IMR-90 (cell line): ENCODE measurements at regions not wholly inside any gene's neighbourhood (a gene's known extent, or its start where the extent isn't known, plus 50 kb on each side); places are given as distances from the start of the nearest gene placed in this dataset.
A peak's percentile ranks its signal among the peaks of the same experiment; 100 is the strongest.

Experiments used
- ATAC-seq: fragments of 200-7000 bp; cut with Tn5 transposase; 2 replicates; pipeline ENCODE4 v1.9.1; 2020; ENCODE audit warnings: low read depth, mild to moderate bottlenecking, moderate library complexity
- BruUV-seq: library from RNA; stranded (reverse); fragments of 400-500 nt; replicated peaks from 2 replicates; lab custom pipeline; 2021; lab: Mats Ljungman, UMichigan
- CTCF ChIA-PET: fragments of 300-600 bp; formaldehyde crosslinking; extraction: SDS; loops from one replicate; lab custom pipeline; 2021; ENCODE audit warnings: antibody characterized with exemption; lab: Yijun Ruan, JAX
- POLR2A ChIA-PET: fragments of 300-600 bp; sonication (Branson Sonifier 250); formaldehyde crosslinking; loops from one replicate; lab custom pipeline; 2022; ENCODE audit warnings: antibody characterized with exemption; ENCODE audit not compliant: unreplicated experiment; lab: Charles Lee
- DNase-seq: peaks from one replicate; pipeline ENCODE4 v3.0.0; 2013
- H2AFZ ChIP-seq: replicated peaks from 2 replicates; pipeline ENCODE3; 2013; ENCODE audit warnings: low read length, mild to moderate bottlenecking; ENCODE audit not compliant: poor library complexity
- H2AK5ac ChIP-seq: 2 replicates; pipeline ENCODE4 v1.6.1; 2013; ENCODE audit warnings: low read depth, low read length, inconsistent platforms
- H2AK9ac ChIP-seq: replicated peaks from 2 replicates; pipeline ENCODE3; 2013; ENCODE audit warnings: mild to moderate bottlenecking, low read depth, low read length, moderate library complexity; ENCODE audit not compliant: poor library complexity
- H2BK120ac ChIP-seq: 2 replicates; pipeline ENCODE4 v1.6.1; 2013; ENCODE audit warnings: low read depth, low read length, inconsistent platforms
- H2BK15ac ChIP-seq: 3 replicates; pipeline ENCODE4 v1.6.1; 2013; ENCODE audit warnings: low read depth, low read length, inconsistent platforms
- H2BK20ac ChIP-seq: 2 replicates; pipeline ENCODE4 v1.6.1; 2013; ENCODE audit warnings: low read depth, mild to moderate bottlenecking, inconsistent platforms, low read length, moderate library complexity
- H2BK5ac ChIP-seq: 2 replicates; pipeline ENCODE4 v1.6.1; 2013; ENCODE audit warnings: mild to moderate bottlenecking, low read depth, low read length, inconsistent platforms; ENCODE audit not compliant: poor library complexity, severe bottlenecking
- H3K14ac ChIP-seq: replicated peaks from 2 replicates; pipeline ENCODE4 v1.6.1; 2013; ENCODE audit warnings: low read depth, low read length, inconsistent platforms
- H3K18ac ChIP-seq: 2 replicates; pipeline ENCODE4 v1.6.1; 2013; ENCODE audit warnings: low read depth, low read length, control low read depth
- H3K23ac ChIP-seq: 2 replicates; pipeline ENCODE4 v1.6.1; 2013; ENCODE audit warnings: low read depth, low read length, inconsistent platforms
- H3K27ac ChIP-seq: 2 replicates; pipeline ENCODE4 v1.5.1; 2013; ENCODE audit warnings: mild to moderate bottlenecking, control low read depth, low read length; ENCODE audit not compliant: insufficient read depth
- H3K27me3 ChIP-seq: 2 replicates; pipeline ENCODE4 v1.6.1; 2013; ENCODE audit warnings: low read length; ENCODE audit not compliant: control insufficient read depth, insufficient read depth
- H3K36me3 ChIP-seq: 2 replicates; pipeline ENCODE4 v1.6.1; 2013; ENCODE audit warnings: low read length, mixed read lengths; ENCODE audit not compliant: control insufficient read depth, insufficient read depth
- H3K4ac ChIP-seq: 2 replicates; pipeline ENCODE4 v1.6.1; 2013; ENCODE audit warnings: low read depth, low read length, inconsistent platforms
- H3K4me1 ChIP-seq: 2 replicates; pipeline ENCODE4 v1.6.1; 2013; ENCODE audit warnings: low read length, mixed read lengths; ENCODE audit not compliant: control insufficient read depth, insufficient read depth
- H3K4me2 ChIP-seq: 2 replicates; pipeline ENCODE4 v1.6.1; 2013; ENCODE audit warnings: low read depth, mild to moderate bottlenecking, control low read depth, low read length, moderate library complexity
- H3K4me3 ChIP-seq: 2 replicates; pipeline ENCODE4 v1.5.1; 2013; ENCODE audit warnings: low read depth, mild to moderate bottlenecking, control low read depth, low read length, moderate library complexity; ENCODE audit not compliant: insufficient read depth
- H3K56ac ChIP-seq: 2 replicates; pipeline ENCODE4 v1.6.1; 2013; ENCODE audit warnings: low read length, inconsistent platforms; ENCODE audit not compliant: insufficient read depth; ENCODE audit errors: extremely low read depth
- H3K79me1 ChIP-seq, 2 experiments: 2 replicates each; pipeline ENCODE4 v1.6.1; 2013; ENCODE audit warnings: low read length in 2 of 2, inconsistent platforms in 1 of 2, low read depth in 1 of 2
- H3K9ac ChIP-seq: 2 replicates; pipeline ENCODE4 v1.6.1; 2013; ENCODE audit warnings: low read depth, low read length, control low read depth
- H3K9me1 ChIP-seq: 2 replicates; pipeline ENCODE4 v1.6.1; 2013; ENCODE audit warnings: low read length, inconsistent platforms; ENCODE audit not compliant: insufficient read depth
- H3K9me3 ChIP-seq: 2 replicates; pipeline ENCODE4 v1.6.1; 2013; ENCODE audit warnings: low read length; ENCODE audit not compliant: control insufficient read depth, insufficient read depth
- H4K20me1 ChIP-seq: 2 replicates; pipeline ENCODE4 v1.6.1; 2013; ENCODE audit warnings: low read length, inconsistent platforms; ENCODE audit not compliant: insufficient read depth
- H4K5ac ChIP-seq: 2 replicates; pipeline ENCODE4 v1.6.1; 2013; ENCODE audit warnings: mild to moderate bottlenecking, low read depth, low read length, control low read depth
- H4K8ac ChIP-seq, 2 experiments: 2 replicates each; pipeline ENCODE4 v1.6.1; 2013; ENCODE audit warnings: low read depth in 2 of 2, low read length in 2 of 2, control low read depth in 1 of 2, inconsistent platforms in 1 of 2
- H4K91ac ChIP-seq: 2 replicates; pipeline ENCODE4 v1.6.1; 2013; ENCODE audit warnings: low read depth, low read length, inconsistent platforms; ENCODE audit not compliant: insufficient read depth
- CEBPB ChIP-seq: IDR thresholded peaks from 2 replicates; pipeline ENCODE4 v1.6.1; 2012; ENCODE audit warnings: low read depth, low read length, improper control_type of control experiment
- MAFK ChIP-seq: IDR thresholded peaks from 2 replicates; pipeline ENCODE4 v1.6.1; 2012; ENCODE audit warnings: low read depth, low read length, improper control_type of control experiment
- WGBS, 2 experiments: methylation state at CpG; one replicate each; pipeline versions ENCODE4 v1.1.5 to v1.1.7; 2013; ENCODE audit warnings: missing lambda C conversion rate in 2 of 2; ENCODE audit not compliant: insufficient read length in 1 of 2; ENCODE audit errors: extremely low coverage in 2 of 2; 5-methylcytosine and 5-hydroxymethylcytosine counted together
- dilution Hi-C: fragments of 300-500 bp; cut with HindIII; formaldehyde crosslinking; loops from one replicate; pipeline ENCODE4 v1.14.3; 2018; ENCODE audit warnings: low sequenced_read_pairs; ENCODE audit not compliant: unreplicated experiment
- in situ Hi-C: fragments of 300-500 bp; cut with MboI; formaldehyde crosslinking; loops from 3 replicates; pipeline ENCODE4 v1.14.3; 2019; ENCODE audit warnings: low sequenced_read_pairs, inconsistent platforms, mixed read lengths
- intact Hi-C: fragments of 100-400 bp; cut with micrococcal nuclease; formaldehyde crosslinking; loops from 2 replicates; pipeline ENCODE4 v1.10.0; 2022

DNA sequence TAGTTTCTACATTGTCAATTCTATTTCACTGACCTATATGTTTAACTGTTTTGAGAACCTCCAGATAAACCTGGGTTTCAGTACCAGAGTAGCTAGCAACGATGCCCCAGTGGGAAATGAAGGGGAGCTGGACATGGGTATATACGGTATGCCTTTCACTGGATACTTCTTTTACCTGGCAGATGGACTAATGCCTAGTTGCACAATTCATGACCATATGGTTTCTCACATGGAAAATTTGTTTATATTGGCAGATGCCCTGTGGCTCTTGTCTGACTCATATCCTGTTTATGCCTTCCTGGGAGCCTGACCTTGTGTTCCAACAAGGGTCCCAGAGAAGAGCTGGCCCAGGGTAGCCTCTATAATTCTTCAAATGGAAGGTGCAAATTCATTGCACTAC is 144.1 kb downstream of the MAT2B start:
- Histone ChIP-seq H3K56ac (no peak overlapping the region), H4K20me1 (no peaks in the 10 kb centered on the region), H3K4me3 (no peak overlapping the region), H2BK120ac (no peak overlapping the region), H4K91ac (no peak overlapping the region), H3K27ac (no peak overlapping the region), H3K18ac (no peak overlapping the region), H4K8ac (no peak overlapping the region), H3K4me1 (peaks cover 1% of the 10 kb centered on the region; the same call in 1 of the 2 replicates), H4K5ac (no peak overlapping the region), H3K4me2 (no peak overlapping the region), H3K36me3 (no peaks in the 10 kb centered on the region), H2BK15ac (no peak overlapping the region), H3K4ac (no peak overlapping the region), H3K27me3 (no peaks in the 10 kb centered on the region), H2AFZ (no peak overlapping the region), H2AK5ac (no peak overlapping the region), H3K9me1 (no peaks in the 10 kb centered on the region), H2BK5ac (no peak overlapping the region), H3K9me3 (peaks cover 3% of the 10 kb centered on the region; the same call in 1 of the 2 replicates), H2AK9ac (no peak overlapping the region), H3K14ac (no peak overlapping the region), H2BK20ac (no peak overlapping the region), H3K9ac (no peak overlapping the region), H3K23ac (no peak overlapping the region), H3K79me1 (no peaks in the 10 kb centered on the region)
- WGBS, 2 experiments = no CpG with 5 or more reads among the region's 2 CpGs
- TF ChIP-seq CEBPB (peak; percentile 56; the same call in 1 of the 2 replicates), MAFK (no peak)
- no peak for ATAC-seq
- in situ Hi-C loops = no loop called here
- DNase-seq = peak; percentile 62
- intact Hi-C loops = no loop called here
- POLR2A ChIA-PET = interaction anchor here (0.6 kb wide), 1 partner anchor 30 kb away, joined by 4 read pairs; no protein-coding TSS in a partner anchor
- CTCF ChIA-PET = no interaction called here
- dilution Hi-C loops = no loop called here
- no TSS peak for BruUV-seq
